Smooth muscle cell (in vitro differentiated cells): ENCODE measurements at regions not wholly inside any gene's neighbourhood (a gene's known extent, or its start where the extent isn't known, plus 50 kb on each side); places are given as distances from the start of the nearest gene placed in this dataset.

Experiments
- DNase-seq: peaks from one replicate; lab custom pipeline; 2025; ENCODE audit not compliant: unreplicated experiment; lab: John Stamatoyannopoulos, UW
- H2AFZ ChIP-seq: fragments of 200-600 bp; sonication (generic); 2 replicates; pipeline ENCODE4 v1.6.0; 2016; ENCODE audit warnings: antibody characterized with exemption, low read depth, mild to moderate bottlenecking
- H3F3A ChIP-seq: fragments of 200-600 bp; sonication (generic); 2 replicates; pipeline ENCODE4 v1.6.0; 2017; ENCODE audit warnings: antibody characterized with exemption, low read depth
- H3K27ac ChIP-seq: fragments of 200-600 bp; sonication (generic); 2 replicates; pipeline ENCODE4 v1.5.1; 2016; ENCODE audit warnings: low read depth, mild to moderate bottlenecking
- H3K27me3 ChIP-seq: fragments of 200-600 bp; sonication (generic); 2 replicates; pipeline ENCODE4 v1.6.1; 2016; ENCODE audit warnings: low read depth, mild to moderate bottlenecking
- H3K36me3 ChIP-seq: fragments of 200-600 bp; sonication (generic); 2 replicates; pipeline ENCODE4 v1.5.1; 2016; ENCODE audit warnings: low read depth
- H3K4me1 ChIP-seq: fragments of 200-600 bp; sonication (generic); 2 replicates; pipeline ENCODE4 v1.5.1; 2016; ENCODE audit warnings: low read depth
- H3K4me2 ChIP-seq: fragments of 200-600 bp; sonication (generic); 2 replicates; pipeline ENCODE4 v1.6.0; 2016; ENCODE audit warnings: mild to moderate bottlenecking
- H3K4me3 ChIP-seq: fragments of 200-600 bp; sonication (generic); 2 replicates; pipeline ENCODE4 v1.5.1; 2016; ENCODE audit warnings: mild to moderate bottlenecking
- H3K79me2 ChIP-seq: fragments of 200-600 bp; sonication (generic); 2 replicates; pipeline ENCODE4 v1.6.0; 2016; ENCODE audit warnings: low read depth, mild to moderate bottlenecking
- H3K9ac ChIP-seq: fragments of 200-600 bp; sonication (generic); 2 replicates; pipeline ENCODE4 v1.6.0; 2016; ENCODE audit warnings: low read depth
- H3K9me3 ChIP-seq: fragments of 200-600 bp; sonication (generic); replicated peaks from 2 replicates; pipeline ENCODE4 v1.5.1; 2016; ENCODE audit warnings: low read depth
- H4K20me1 ChIP-seq: fragments of 200-600 bp; sonication (generic); 2 replicates; pipeline ENCODE4 v1.6.0; 2016; ENCODE audit warnings: low read depth
- CTCF ChIP-seq: fragments of 200-600 bp; sonication (generic); IDR thresholded peaks from 2 replicates; pipeline ENCODE4 v1.5.1; 2017; ENCODE audit warnings: borderline replicate concordance, mild to moderate bottlenecking, antibody characterized with exemption; ENCODE audit not compliant: insufficient read depth, poor library complexity, severe bottlenecking
- WGBS: methylation state at CpG from one replicate; pipeline ENCODE4 v1.1.7; 2016; ENCODE audit warnings: low lambda C conversion rate; 5-methylcytosine and 5-hydroxymethylcytosine counted together

- no peak for DNase-seq
- H3K4me1 ChIP-seq = no peaks in the 10 kb centered on the region
- H3K4me3 ChIP-seq = no peak overlapping the region
- no peaks in the 10 kb centered on the region for H4K20me1 ChIP-seq
- H3K36me3 ChIP-seq = no peaks in the 10 kb centered on the region
- no peak for TF ChIP-seq CTCF
- no peaks in the 10 kb centered on the region for H3K79me2 ChIP-seq
- no peaks in the 10 kb centered on the region for H3K9me3 ChIP-seq
- H3K4me2 ChIP-seq = no peak overlapping the region
- no peaks in the 10 kb centered on the region for H3F3A ChIP-seq
- H3K27me3 ChIP-seq = no peaks in the 10 kb centered on the region
- H3K27ac ChIP-seq = no peak overlapping the region
- H2AFZ ChIP-seq = no peak overlapping the region
- H3K9ac ChIP-seq = no peak overlapping the region
- 89% methylated on average over 27 of the region's 27 CpGs for WGBS
Measured at GRCh38 chr22:49155039-49155769, 672.5 kb downstream of the BRD1 start.

- no peaks in the 10 kb centered on the region for H4K20me1 ChIP-seq
- H3K27me3 ChIP-seq = no peaks in the 10 kb centered on the region
- no peaks in the 10 kb centered on the region for H3K36me3 ChIP-seq
- H3K4me1 ChIP-seq = no peaks in the 10 kb centered on the region
- 94% methylated on average over 13 of the region's 18 CpGs for WGBS
- no peaks in the 10 kb centered on the region for H3K9me3 ChIP-seq
- no peak overlapping the region for H3K27ac ChIP-seq
- no peak overlapping the region for H3K4me2 ChIP-seq
- no peak overlapping the region for H2AFZ ChIP-seq
- DNase-seq = no peak
- no peaks in the 10 kb centered on the region for H3F3A ChIP-seq
- TF ChIP-seq CTCF = no peak
- H3K9ac ChIP-seq = no peak overlapping the region
- no peaks in the 10 kb centered on the region for H3K79me2 ChIP-seq
- no peak overlapping the region for H3K4me3 ChIP-seq
Measured at GRCh38 chr22:49154433-49154832, 673.2 kb downstream of the BRD1 start.

GRCh38 chr22:49153921-49154320, 673.8 kb downstream of the BRD1 start:
- Histone ChIP-seq H2AFZ (no peak overlapping the region), H3K79me2 (no peaks in the 10 kb centered on the region), H3K9ac (no peak overlapping the region), H3F3A (no peaks in the 10 kb centered on the region), H3K9me3 (no peaks in the 10 kb centered on the region), H3K4me3 (no peak overlapping the region), H3K36me3 (no peaks in the 10 kb centered on the region), H3K27ac (no peak overlapping the region), H4K20me1 (no peaks in the 10 kb centered on the region), H3K4me1 (no peaks in the 10 kb centered on the region), H3K4me2 (no peak overlapping the region), H3K27me3 (no peaks in the 10 kb centered on the region)
- no peak for TF ChIP-seq CTCF
- DNase-seq = no peak
- 90% methylated on average over 11 of the region's 11 CpGs for WGBS

GRCh38 chr22:49152939-49153770, 674.5 kb downstream of the BRD1 start:
- no peaks in the 10 kb centered on the region for H3K36me3 ChIP-seq
- no peak for DNase-seq
- no peak overlapping the region for H3K9ac ChIP-seq
- H3K4me1 ChIP-seq = no peaks in the 10 kb centered on the region
- H4K20me1 ChIP-seq = no peaks in the 10 kb centered on the region
- no peak overlapping the region for H3K4me2 ChIP-seq
- no peaks in the 10 kb centered on the region for H3K79me2 ChIP-seq
- H3K9me3 ChIP-seq = no peaks in the 10 kb centered on the region
- H2AFZ ChIP-seq = no peak overlapping the region
- no peaks in the 10 kb centered on the region for H3K27me3 ChIP-seq
- H3K27ac ChIP-seq = no peak overlapping the region
- no peak overlapping the region for H3K4me3 ChIP-seq
- no peak for TF ChIP-seq CTCF
- 90% methylated on average over 20 of the region's 20 CpGs for WGBS
- no peaks in the 10 kb centered on the region for H3F3A ChIP-seq
